Uterus (tissue), 2 donors: ENCODE measurements at regions not wholly inside any gene's neighbourhood (a gene's known extent, or its start where the extent isn't known, plus 50 kb on each side); places are given as distances from the start of the nearest gene placed in this dataset.

Source experiments
- POLR2A ChIP-seq, 2 donors: fragments of 450-650 bp; IDR thresholded peaks; one replicate each; pipeline ENCODE4 v1.6.1; 2016; ENCODE audit warnings: antibody characterized with exemption in 2 of 2, mild to moderate bottlenecking in 1 of 2, moderate library complexity in 1 of 2
- TF ChIP-seq, protein P1 (sequence below), 4 experiments: fragments of 200-600 bp in 2 of 4; fragments of 450-650 bp in 2 of 4; sonication (generic) in 2 of 4; IDR thresholded peaks; one replicate each; pipeline ENCODE4 v1.5.1; 2016 to 2019; ENCODE audit warnings: antibody characterized with exemption in 4 of 4, mild to moderate bottlenecking in 2 of 4, moderate library complexity in 1 of 4

DNA sequence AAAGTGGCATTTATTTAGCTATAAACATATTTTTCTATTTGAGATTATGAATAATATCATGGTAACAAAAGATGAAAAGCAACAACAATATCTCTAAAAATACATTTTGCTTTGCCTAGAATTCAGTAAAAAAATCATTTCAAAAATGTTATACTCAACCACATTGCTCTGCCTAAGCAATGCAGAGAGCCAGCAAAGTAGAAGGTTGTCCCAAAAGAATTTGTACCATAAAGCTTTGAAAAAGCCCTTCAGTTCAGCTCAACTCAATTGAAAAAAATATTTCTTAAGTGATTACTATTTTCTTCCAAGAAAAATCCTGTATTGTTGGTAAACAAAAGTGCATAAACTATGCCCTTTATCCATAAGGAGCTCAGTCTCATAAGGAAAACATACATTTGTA, 301.2 kb upstream of the ARSJ start:
- TF ChIP-seq, protein P1, sequence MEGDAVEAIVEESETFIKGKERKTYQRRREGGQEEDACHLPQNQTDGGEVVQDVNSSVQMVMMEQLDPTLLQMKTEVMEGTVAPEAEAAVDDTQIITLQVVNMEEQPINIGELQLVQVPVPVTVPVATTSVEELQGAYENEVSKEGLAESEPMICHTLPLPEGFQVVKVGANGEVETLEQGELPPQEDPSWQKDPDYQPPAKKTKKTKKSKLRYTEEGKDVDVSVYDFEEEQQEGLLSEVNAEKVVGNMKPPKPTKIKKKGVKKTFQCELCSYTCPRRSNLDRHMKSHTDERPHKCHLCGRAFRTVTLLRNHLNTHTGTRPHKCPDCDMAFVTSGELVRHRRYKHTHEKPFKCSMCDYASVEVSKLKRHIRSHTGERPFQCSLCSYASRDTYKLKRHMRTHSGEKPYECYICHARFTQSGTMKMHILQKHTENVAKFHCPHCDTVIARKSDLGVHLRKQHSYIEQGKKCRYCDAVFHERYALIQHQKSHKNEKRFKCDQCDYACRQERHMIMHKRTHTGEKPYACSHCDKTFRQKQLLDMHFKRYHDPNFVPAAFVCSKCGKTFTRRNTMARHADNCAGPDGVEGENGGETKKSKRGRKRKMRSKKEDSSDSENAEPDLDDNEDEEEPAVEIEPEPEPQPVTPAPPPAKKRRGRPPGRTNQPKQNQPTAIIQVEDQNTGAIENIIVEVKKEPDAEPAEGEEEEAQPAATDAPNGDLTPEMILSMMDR (IDR thresholded peaks at IDR 0.05), result no peak
- no peak for TF ChIP-seq POLR2A (IDR thresholded peaks at IDR 0.05)
